Sigmoid colon (tissue), 4 donors: ENCODE measurements at regions not wholly inside any gene's neighbourhood (a gene's known extent, or its start where the extent isn't known, plus 50 kb on each side); places are given as distances from the start of the nearest gene placed in this dataset.

Experiments used
- POLR2AphosphoS5 ChIP-seq, 4 donors: sonication (generic); formaldehyde crosslinking; IDR thresholded peaks; one replicate each; pipeline ENCODE4 v1.6.1; 2017; ENCODE audit warnings: antibody characterized with exemption in 4 of 4
- TF ChIP-seq, protein P1 (sequence below), 4 experiments: fragments of 450-650 bp in 3 of 4; fragments of 200-600 bp in 1 of 4; IDR thresholded peaks; one replicate each; pipeline ENCODE4 v1.5.1; 2016 to 2019; ENCODE audit warnings: antibody characterized with exemption in 4 of 4, mild to moderate bottlenecking in 3 of 4, moderate library complexity in 2 of 4

DNA sequence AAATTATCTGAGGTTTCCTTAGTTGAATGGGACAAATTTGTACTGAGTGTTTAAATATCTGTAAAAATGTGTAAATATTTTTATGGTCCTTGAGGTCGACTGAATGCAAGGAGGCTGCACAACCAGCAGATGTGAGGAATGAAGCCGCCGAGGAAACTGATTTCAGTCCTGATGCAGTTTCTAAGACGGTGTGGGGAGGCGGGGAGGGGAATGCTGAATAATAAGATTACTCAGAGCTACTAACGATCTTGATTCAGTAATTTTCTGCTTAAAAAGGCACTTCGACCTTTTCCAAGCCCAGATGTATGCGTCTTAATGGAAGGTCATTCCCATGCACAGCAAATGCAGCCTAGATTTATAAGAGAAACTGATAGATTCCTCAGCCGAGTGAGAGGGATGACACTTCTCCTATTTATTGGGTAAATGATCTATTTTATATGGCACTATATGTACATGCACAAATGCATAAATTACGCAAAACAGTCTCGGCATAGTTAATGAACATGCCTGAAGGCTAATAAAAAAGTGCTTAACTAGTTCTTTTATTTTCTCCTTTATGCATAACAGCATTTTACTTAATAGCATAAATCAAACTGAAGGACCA, 167.6 kb upstream of the PITRM1 start:
- TF ChIP-seq, protein P1, sequence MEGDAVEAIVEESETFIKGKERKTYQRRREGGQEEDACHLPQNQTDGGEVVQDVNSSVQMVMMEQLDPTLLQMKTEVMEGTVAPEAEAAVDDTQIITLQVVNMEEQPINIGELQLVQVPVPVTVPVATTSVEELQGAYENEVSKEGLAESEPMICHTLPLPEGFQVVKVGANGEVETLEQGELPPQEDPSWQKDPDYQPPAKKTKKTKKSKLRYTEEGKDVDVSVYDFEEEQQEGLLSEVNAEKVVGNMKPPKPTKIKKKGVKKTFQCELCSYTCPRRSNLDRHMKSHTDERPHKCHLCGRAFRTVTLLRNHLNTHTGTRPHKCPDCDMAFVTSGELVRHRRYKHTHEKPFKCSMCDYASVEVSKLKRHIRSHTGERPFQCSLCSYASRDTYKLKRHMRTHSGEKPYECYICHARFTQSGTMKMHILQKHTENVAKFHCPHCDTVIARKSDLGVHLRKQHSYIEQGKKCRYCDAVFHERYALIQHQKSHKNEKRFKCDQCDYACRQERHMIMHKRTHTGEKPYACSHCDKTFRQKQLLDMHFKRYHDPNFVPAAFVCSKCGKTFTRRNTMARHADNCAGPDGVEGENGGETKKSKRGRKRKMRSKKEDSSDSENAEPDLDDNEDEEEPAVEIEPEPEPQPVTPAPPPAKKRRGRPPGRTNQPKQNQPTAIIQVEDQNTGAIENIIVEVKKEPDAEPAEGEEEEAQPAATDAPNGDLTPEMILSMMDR (IDR thresholded peaks at IDR 0.05) = no peak
- TF ChIP-seq POLR2AphosphoS5 (IDR thresholded peaks at IDR 0.05) = no peak
